ENCODE measurements at regions not wholly inside any gene's neighbourhood (a gene's known extent, or its start where the extent isn't known, plus 50 kb on each side); places are given as distances from the start of the nearest gene placed in this dataset.

- no peak for ATAC-seq (ENCODE audit: poor library complexity)
- no peak for TF ChIP-seq CTCF (IDR thresholded peaks at IDR 0.05)
- H3K4me3 ChIP-seq (ENCODE audit: low read length) = no peak overlapping the region
- H3K36me3 ChIP-seq (ENCODE audit: insufficient read depth, low read length) = no peaks in the 10 kb centered on the region
- Mint-ChIP-seq H3K4me1 (ENCODE audit: low read depth) (no peaks in the 10 kb centered on the region), H3K36me3 (ENCODE audit: low read depth) (no peaks in the 10 kb centered on the region), H3K27ac (no peak overlapping the region), H3K27me3 (no peaks in the 10 kb centered on the region), H3K4me3 (no peak overlapping the region), H3K9me3 (peaks cover 7% of the 10 kb centered on the region)
- no peak for DNase-seq
- intact Hi-C loops (cut with DNase I, micrococcal nuclease) = no loop called here
- peaks cover 0 to 3% of the 10 kb centered on the region in 2 experiments for H3K9me3 ChIP-seq (ENCODE audit: control insufficient read depth in 1 of 2, insufficient read depth in 1 of 2, low read length in 2 of 2)
- no peaks in the 10 kb centered on the region for H3K27me3 ChIP-seq (ENCODE audit: control insufficient read depth in 1 of 2, insufficient read depth in 2 of 2, low read length in 2 of 2)
- no peaks in the 10 kb centered on the region for H3K4me1 ChIP-seq (ENCODE audit: insufficient read depth, low read length)
- no peak overlapping the region for H3K27ac ChIP-seq (ENCODE audit: low read depth in 1 of 2, low read length in 2 of 2)
- ChIA-PET CTCF (no interaction called here), POLR2A (no interaction called here)
Measured at GRCh38 chr11:81472646-81473045, 1261.0 kb downstream of the FAM181B start.

- Mint-ChIP-seq H3K9me3 (peaks cover 7% of the 10 kb centered on the region), H3K4me1 (ENCODE audit: low read depth) (no peaks in the 10 kb centered on the region), H3K36me3 (ENCODE audit: low read depth) (no peaks in the 10 kb centered on the region), H3K27ac (no peak overlapping the region), H3K27me3 (no peaks in the 10 kb centered on the region), H3K4me3 (no peak overlapping the region)
- no peak for ATAC-seq (ENCODE audit: poor library complexity)
- Histone ChIP-seq H3K4me3 (ENCODE audit: low read length) (no peak overlapping the region), H3K36me3 (ENCODE audit: insufficient read depth, low read length) (no peaks in the 10 kb centered on the region), H3K27ac (ENCODE audit: low read depth in 1 of 2, low read length in 2 of 2) (no peak overlapping the region), H3K9me3 (ENCODE audit: control insufficient read depth in 1 of 2, insufficient read depth in 1 of 2, low read length in 2 of 2) (peaks cover 0 to 3% of the 10 kb centered on the region in 2 experiments), H3K4me1 (ENCODE audit: insufficient read depth, low read length) (no peaks in the 10 kb centered on the region), H3K27me3 (ENCODE audit: control insufficient read depth in 1 of 2, insufficient read depth in 2 of 2, low read length in 2 of 2) (no peaks in the 10 kb centered on the region)
- TF ChIP-seq CTCF (IDR thresholded peaks at IDR 0.05) = no peak
- DNase-seq = no peak
- ChIA-PET POLR2A (no interaction called here), CTCF (no interaction called here)
- intact Hi-C loops (cut with DNase I, micrococcal nuclease) = no loop called here
Measured at GRCh38 chr11:81470446-81470845, 1263.2 kb downstream of the FAM181B start.

GRCh38 chr11:81459766-81460306, 1273.8 kb downstream of the FAM181B start:
- DNase-seq (no peak), ATAC-seq (ENCODE audit: poor library complexity) (no peak)
- H3K4me3 ChIP-seq (ENCODE audit: low read length) = no peak overlapping the region
- POLR2A ChIA-PET = no interaction called here
- CTCF ChIA-PET = no interaction called here
- no peaks in the 10 kb centered on the region for H3K4me1 ChIP-seq (ENCODE audit: insufficient read depth, low read length)
- H3K4me3 Mint-ChIP-seq = no peak overlapping the region
- TF ChIP-seq CTCF (IDR thresholded peaks at IDR 0.05) = no peak
- no peaks in the 10 kb centered on the region for H3K36me3 Mint-ChIP-seq (ENCODE audit: low read depth)
- intact Hi-C loops (cut with DNase I, micrococcal nuclease) = no loop called here
- H3K9me3 ChIP-seq (ENCODE audit: control insufficient read depth in 1 of 2, insufficient read depth in 1 of 2, low read length in 2 of 2) = no peaks in the 10 kb centered on the region
- H3K27ac Mint-ChIP-seq = no peak overlapping the region
- H3K27me3 Mint-ChIP-seq = no peaks in the 10 kb centered on the region
- H3K4me1 Mint-ChIP-seq (ENCODE audit: low read depth) = no peaks in the 10 kb centered on the region
- peaks cover 7% of the 10 kb centered on the region for H3K9me3 Mint-ChIP-seq
- no peaks in the 10 kb centered on the region for H3K36me3 ChIP-seq (ENCODE audit: insufficient read depth, low read length)
- no peaks in the 10 kb centered on the region for H3K27me3 ChIP-seq (ENCODE audit: control insufficient read depth in 1 of 2, insufficient read depth in 2 of 2, low read length in 2 of 2)
- no peak overlapping the region for H3K27ac ChIP-seq (ENCODE audit: low read depth in 1 of 2, low read length in 2 of 2)

Measured in CD4-positive, alpha-beta T cell (primary cell).